Endothelial cell of umbilical vein (primary cell): ENCODE measurements at regions not wholly inside any gene's neighbourhood (a gene's known extent, or its start where the extent isn't known, plus 50 kb on each side); places are given as distances from the start of the nearest gene placed in this dataset.

Source experiments
- BruUV-seq: library from RNA; stranded (reverse); fragments of 400-500 nt; replicated peaks from 2 replicates; lab custom pipeline; 2021; lab: Mats Ljungman, UMichigan
- CTCF ChIA-PET: fragments of 300-600, 350-600 bp; sonication (Branson Sonifier 250); formaldehyde crosslinking; loops from one replicate; lab custom pipeline; 2021; ENCODE audit warnings: antibody characterized with exemption, inconsistent platforms; lab: Charles Lee
- POLR2A ChIA-PET: fragments of 300-600, 350-600 bp; sonication (Branson Sonifier 250); formaldehyde crosslinking; loops from one replicate; lab custom pipeline; 2021; ENCODE audit warnings: antibody characterized with exemption, inconsistent platforms; lab: Charles Lee
- DNase-seq: peaks from one replicate; pipeline ENCODE4 v3.0.0-alpha.2; 2011; ENCODE audit warnings: low read depth, low spot score
- FAIRE-seq: peaks from 2 replicates; lab custom pipeline; 2011; peaks lifted over from hg19 to GRCh38; lab: Jason Lieb, UNC
- H2AFZ ChIP-seq: 2 replicates; pipeline ENCODE4 v1.6.0; 2012; ENCODE audit warnings: low read depth, low read length, control low read depth, inconsistent platforms
- H3K27ac ChIP-seq: 2 replicates; pipeline ENCODE4 v1.5.1; 2011; ENCODE audit warnings: low read depth, mild to moderate bottlenecking, control low read depth, low read length, moderate library complexity; ENCODE audit not compliant: insufficient read depth
- H3K27me3 ChIP-seq, 2 experiments: 2 replicates each; pipeline versions ENCODE4 v1.6.0 to v1.6.1; 2011; ENCODE audit warnings: low read length in 2 of 2, mixed read lengths in 1 of 2; ENCODE audit not compliant: control insufficient read depth in 2 of 2, insufficient read depth in 2 of 2
- H3K36me3 ChIP-seq, 2 experiments: 2 replicates in 1 of 2; 3 replicates in 1 of 2; pipeline ENCODE4 v1.5.1; 2011; ENCODE audit warnings: low read length in 2 of 2, mild to moderate bottlenecking in 1 of 2, moderate library complexity in 1 of 2; ENCODE audit not compliant: control insufficient read depth in 2 of 2, insufficient read depth in 2 of 2; ENCODE audit errors: extremely low read depth in 1 of 2
- H3K4me1 ChIP-seq: 3 replicates; pipeline ENCODE4 v1.5.1; 2011; ENCODE audit warnings: mild to moderate bottlenecking, low read length; ENCODE audit not compliant: control insufficient read depth, insufficient read depth; ENCODE audit errors: extremely low read depth
- H3K4me2 ChIP-seq: 2 replicates; pipeline ENCODE4 v1.6.1; 2011; ENCODE audit warnings: low read length, control low read depth, mixed read lengths; ENCODE audit not compliant: insufficient read depth
- H3K4me3 ChIP-seq, 3 experiments: fragments of 200-600 bp in 1 of 3; sonication (generic), shearing (Covaris generic) in 1 of 3; replicated peaks in 1 of 3; 2 replicates each; pipeline ENCODE4 v1.5.1; 2011 to 2016; ENCODE audit warnings: control low read depth in 3 of 3, low read length in 3 of 3, mild to moderate bottlenecking in 2 of 3, inconsistent platforms in 1 of 3, low read depth in 1 of 3, moderate library complexity in 1 of 3; ENCODE audit not compliant: insufficient read depth in 1 of 3
- H3K79me2 ChIP-seq: 2 replicates; pipeline ENCODE4 v1.6.0; 2012; ENCODE audit warnings: low read length, inconsistent platforms; ENCODE audit not compliant: control insufficient read depth, insufficient read depth
- H3K9ac ChIP-seq: replicated peaks from 2 replicates; pipeline ENCODE3; 2011; ENCODE audit warnings: low read length, control low read depth; ENCODE audit not compliant: insufficient read depth; ENCODE audit errors: extremely low read depth
- H3K9me1 ChIP-seq: replicated peaks from 3 replicates; pipeline ENCODE4 v1.6.0; 2011; ENCODE audit warnings: mild to moderate bottlenecking, low read length; ENCODE audit not compliant: control insufficient read depth, insufficient read depth; ENCODE audit errors: extremely low read depth
- H3K9me3 ChIP-seq: replicated peaks from 2 replicates; pipeline ENCODE4 v1.5.1; 2012; ENCODE audit warnings: low read length, inconsistent platforms; ENCODE audit not compliant: control insufficient read depth, insufficient read depth
- H4K20me1 ChIP-seq: replicated peaks from 2 replicates; pipeline ENCODE3; 2011; ENCODE audit warnings: mild to moderate bottlenecking, low read length; ENCODE audit not compliant: control insufficient read depth, insufficient read depth; ENCODE audit errors: extremely low read depth
- EZH2 ChIP-seq: IDR thresholded peaks from 2 replicates; pipeline ENCODE4 v1.6.1; 2012; ENCODE audit warnings: borderline replicate concordance, low read depth, mild to moderate bottlenecking, moderate library complexity, low read length, inconsistent platforms; ENCODE audit not compliant: severe bottlenecking
- FOS ChIP-seq: IDR thresholded peaks from 2 replicates; pipeline ENCODE4 v1.6.1; 2011; ENCODE audit warnings: mild to moderate bottlenecking, low read length, moderate library complexity, borderline replicate concordance; ENCODE audit not compliant: insufficient read depth
- GATA2 ChIP-seq: IDR thresholded peaks from 2 replicates; pipeline ENCODE4 v1.7.0; 2011; ENCODE audit warnings: low read depth, mild to moderate bottlenecking, moderate library complexity, mixed read lengths, low read length; ENCODE audit not compliant: insufficient read length, insufficient read depth
- JUN ChIP-seq: IDR thresholded peaks from 2 replicates; pipeline ENCODE4 v1.6.1; 2011; ENCODE audit warnings: borderline replicate concordance, low read depth; ENCODE audit not compliant: insufficient read length, insufficient read depth
- MYC ChIP-seq: IDR thresholded peaks from one replicate; pipeline ENCODE4 v1.6.1; 2011; ENCODE audit warnings: mild to moderate bottlenecking, low read depth, low read length
- POLR2A ChIP-seq: IDR thresholded peaks from 2 replicates; pipeline ENCODE4 v1.6.1; 2012; ENCODE audit warnings: low read depth, mild to moderate bottlenecking, control low read depth, low read length
- POLR2AphosphoS5 ChIP-seq: IDR thresholded peaks from 2 replicates; pipeline ENCODE4 v1.6.1; 2012; ENCODE audit warnings: low read depth, mild to moderate bottlenecking, control low read depth, low read length, moderate library complexity; ENCODE audit not compliant: insufficient read depth
- dilution Hi-C: fragments of 300-500 bp; cut with MboI; formaldehyde crosslinking; loops from one replicate; pipeline ENCODE4 v1.15.0; 2019; ENCODE audit warnings: low sequenced_read_pairs; ENCODE audit not compliant: extremely low pct_ligation_motif_present
- intact Hi-C: fragments of 100-400 bp; cut with micrococcal nuclease; formaldehyde crosslinking; loops from one replicate; pipeline ENCODE4 v1.10.0; 2022
- TF ChIP-seq, protein P1 (sequence below), 2 donors: IDR thresholded peaks; 1 replicate in 1 of 2; 2 replicates in 1 of 2; pipeline ENCODE4 v1.5.1; 2011; ENCODE audit warnings: low read length in 2 of 2, mild to moderate bottlenecking in 2 of 2, moderate library complexity in 2 of 2, control low read depth in 1 of 2, inconsistent platforms in 1 of 2, low read depth in 1 of 2; ENCODE audit not compliant: insufficient read depth in 1 of 2; ENCODE audit errors: extremely low read depth in 1 of 2
- TF ChIP-seq, protein P2 (sequence below): IDR thresholded peaks from 2 replicates; pipeline ENCODE4 v1.6.1; 2011; ENCODE audit not compliant: insufficient read depth, insufficient read length

DNA sequence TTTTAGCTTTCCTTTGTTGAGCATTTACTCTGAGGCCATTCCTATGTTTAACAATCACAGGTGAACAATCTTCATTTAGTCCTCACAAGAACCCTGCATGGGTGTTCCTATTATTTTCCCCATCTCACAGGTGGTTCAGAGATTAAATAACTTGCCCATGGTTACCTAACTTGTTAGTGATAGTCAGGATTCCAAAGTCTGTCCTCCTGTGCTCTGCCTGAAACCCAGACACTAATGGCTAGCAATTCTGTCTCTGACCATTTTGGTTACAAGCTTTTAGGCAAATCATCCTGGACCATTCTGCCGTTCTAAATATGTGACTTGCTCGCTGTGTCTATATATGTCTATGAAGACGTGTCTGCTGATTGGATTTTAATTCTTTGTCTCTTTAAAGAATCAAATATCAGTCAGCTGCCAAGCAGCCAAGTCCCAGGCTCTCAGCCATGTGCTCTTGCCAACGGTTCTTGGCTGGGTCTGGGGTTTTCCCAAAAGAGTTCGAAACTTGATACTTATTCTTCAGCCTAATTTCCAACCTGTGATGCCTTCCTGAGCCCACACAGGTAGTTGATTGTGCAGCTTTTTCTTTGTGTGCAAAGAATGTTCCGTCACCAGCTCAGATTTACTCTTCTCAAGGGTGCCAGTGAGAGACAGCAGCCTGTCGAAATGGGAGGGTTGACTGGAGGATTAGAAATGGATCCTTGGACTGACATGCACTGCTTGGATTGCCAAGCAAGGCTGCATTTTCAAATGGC is 121.7 kb downstream of the NREP start:
- no peak overlapping the region for H3K4me2 ChIP-seq
- BruUV-seq, result no TSS peak
- POLR2A ChIA-PET, result no interaction called here
- dilution Hi-C loops, result no loop called here
- no peaks in the 10 kb centered on the region for H3K9me3 ChIP-seq
- intact Hi-C loops, result no loop called here
- FAIRE-seq, result no peak
- H3K4me3 ChIP-seq, result no peak overlapping the region
- H2AFZ ChIP-seq, result no peak overlapping the region
- CTCF ChIA-PET, result interaction anchor here (1.5 kb wide), 1 partner anchor 16 kb away, joined by 3 read pairs; no protein-coding TSS in a partner anchor
- H3K79me2 ChIP-seq, result no peaks in the 10 kb centered on the region
- no peaks in the 10 kb centered on the region for H3K27me3 ChIP-seq
- H3K27ac ChIP-seq, result no peak overlapping the region
- H3K4me1 ChIP-seq, result no peaks in the 10 kb centered on the region
- TF ChIP-seq MYC, result no peak
- TF ChIP-seq, protein P1, sequence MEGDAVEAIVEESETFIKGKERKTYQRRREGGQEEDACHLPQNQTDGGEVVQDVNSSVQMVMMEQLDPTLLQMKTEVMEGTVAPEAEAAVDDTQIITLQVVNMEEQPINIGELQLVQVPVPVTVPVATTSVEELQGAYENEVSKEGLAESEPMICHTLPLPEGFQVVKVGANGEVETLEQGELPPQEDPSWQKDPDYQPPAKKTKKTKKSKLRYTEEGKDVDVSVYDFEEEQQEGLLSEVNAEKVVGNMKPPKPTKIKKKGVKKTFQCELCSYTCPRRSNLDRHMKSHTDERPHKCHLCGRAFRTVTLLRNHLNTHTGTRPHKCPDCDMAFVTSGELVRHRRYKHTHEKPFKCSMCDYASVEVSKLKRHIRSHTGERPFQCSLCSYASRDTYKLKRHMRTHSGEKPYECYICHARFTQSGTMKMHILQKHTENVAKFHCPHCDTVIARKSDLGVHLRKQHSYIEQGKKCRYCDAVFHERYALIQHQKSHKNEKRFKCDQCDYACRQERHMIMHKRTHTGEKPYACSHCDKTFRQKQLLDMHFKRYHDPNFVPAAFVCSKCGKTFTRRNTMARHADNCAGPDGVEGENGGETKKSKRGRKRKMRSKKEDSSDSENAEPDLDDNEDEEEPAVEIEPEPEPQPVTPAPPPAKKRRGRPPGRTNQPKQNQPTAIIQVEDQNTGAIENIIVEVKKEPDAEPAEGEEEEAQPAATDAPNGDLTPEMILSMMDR (IDR thresholded peaks at IDR 0.05; ENCODE audit: extremely low read depth in 1 of 2, insufficient read depth in 1 of 2, low read depth in 1 of 2, low read length in 2 of 2), result no peak
- TF ChIP-seq EZH2, result no peak
- TF ChIP-seq FOS, result no peak
- TF ChIP-seq POLR2A, result no peak
- TF ChIP-seq GATA2, result no peak
- no peak for TF ChIP-seq POLR2AphosphoS5
- TF ChIP-seq, protein P2, sequence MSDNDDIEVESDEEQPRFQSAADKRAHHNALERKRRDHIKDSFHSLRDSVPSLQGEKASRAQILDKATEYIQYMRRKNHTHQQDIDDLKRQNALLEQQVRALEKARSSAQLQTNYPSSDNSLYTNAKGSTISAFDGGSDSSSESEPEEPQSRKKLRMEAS, result no peak
- no peak for TF ChIP-seq JUN
- no peaks in the 10 kb centered on the region for H3K9me1 ChIP-seq
- no peak overlapping the region for H3K9ac ChIP-seq
- no peak for DNase-seq
- H4K20me1 ChIP-seq, result no peaks in the 10 kb centered on the region
- H3K36me3 ChIP-seq, result no peaks in the 10 kb centered on the region
